Esophagus squamous epithelium (tissue), 4 donors: ENCODE measurements at regions not wholly inside any gene's neighbourhood (a gene's known extent, or its start where the extent isn't known, plus 50 kb on each side); places are given as distances from the start of the nearest gene placed in this dataset.

Source experiments
- CTCF ChIP-seq, 6 experiments: fragments of 450-650 bp in 4 of 6; fragments of 200-600 bp in 2 of 6; sonication (generic) in 2 of 6; IDR thresholded peaks; one replicate each; pipeline ENCODE4 v1.5.1; 2016 to 2019; ENCODE audit warnings: antibody characterized with exemption in 6 of 6, mild to moderate bottlenecking in 4 of 6, moderate library complexity in 4 of 6
- POLR2A ChIP-seq, 4 donors: fragments of 450-650 bp; IDR thresholded peaks; one replicate each; pipeline ENCODE4 v1.6.1; 2017; ENCODE audit warnings: antibody characterized with exemption in 4 of 4, mild to moderate bottlenecking in 4 of 4, moderate library complexity in 3 of 4

DNA sequence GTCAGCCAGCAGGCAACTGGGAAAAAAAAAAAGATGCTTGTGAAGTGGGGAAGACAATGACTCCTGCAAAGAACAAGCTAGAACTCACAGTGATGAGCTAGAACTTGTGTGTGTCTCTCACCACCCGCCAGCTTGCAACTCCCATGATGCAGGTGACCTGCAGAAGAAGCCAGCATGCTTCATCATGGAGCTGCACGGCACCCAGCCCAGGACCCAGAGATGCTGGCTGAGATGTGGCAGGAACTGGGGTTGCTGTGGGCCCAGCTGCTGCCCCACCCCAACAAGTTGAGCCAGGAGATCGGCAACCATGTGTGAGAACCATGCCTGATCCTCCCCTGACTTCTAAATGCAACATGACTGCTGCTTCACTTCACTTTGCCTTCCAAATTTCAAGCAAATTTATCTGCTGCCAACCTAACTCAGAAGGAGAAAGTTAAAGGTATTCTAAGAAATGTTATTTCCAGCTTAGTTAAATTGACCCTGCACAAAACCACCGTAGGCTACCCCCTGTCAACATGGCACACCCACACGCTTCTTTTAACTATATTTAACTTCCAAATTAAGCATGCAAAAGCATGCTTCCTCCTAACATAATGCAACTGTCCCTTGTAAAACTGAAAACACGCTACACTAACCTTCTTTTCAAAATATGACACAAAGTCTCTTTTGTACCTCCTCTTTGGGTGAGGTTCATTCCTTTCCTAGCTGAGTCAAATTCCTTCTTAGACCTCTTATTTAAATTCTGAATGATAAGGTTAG, 166.0 kb upstream of the IGSF21 start:
- TF ChIP-seq CTCF (IDR thresholded peaks at IDR 0.05): no peak
- no peak for TF ChIP-seq POLR2A (IDR thresholded peaks at IDR 0.05)
